Transverse colon (tissue), 4 donors: ENCODE measurements at regions not wholly inside any gene's neighbourhood (a gene's known extent, or its start where the extent isn't known, plus 50 kb on each side); places are given as distances from the start of the nearest gene placed in this dataset.

ENCODE experiments used
- DNase-seq: peaks from one replicate; pipeline ENCODE4 v3.0.0-alpha.2; 2019
- H3K27ac ChIP-seq, 4 donors: fragments of 200-600 bp; sonication (generic); 2 replicates each; pipeline ENCODE4 v1.5.1; 2016 to 2018; ENCODE audit warnings: inconsistent platforms in 4 of 4
- H3K27me3 ChIP-seq: fragments of 200-600 bp; sonication (generic); 2 replicates; pipeline ENCODE4 v1.5.1; 2017; ENCODE audit warnings: inconsistent platforms
- H3K36me3 ChIP-seq, 4 donors: fragments of 200-600 bp; sonication (generic); 2 replicates each; pipeline ENCODE4 v1.5.1; 2017 to 2019; ENCODE audit warnings: inconsistent platforms in 4 of 4
- H3K4me1 ChIP-seq, 4 donors: fragments of 200-600 bp; sonication (generic); 2 replicates each; pipeline ENCODE4 v1.5.1; 2017 to 2020; ENCODE audit warnings: inconsistent platforms in 4 of 4
- H3K4me3 ChIP-seq, 4 donors: fragments of 200-600 bp; sonication (generic); 1 replicate in 1 of 4; 2 replicates in 3 of 4; pipeline versions ENCODE4 v1.5.1 to v1.6.1; 2017 to 2019; ENCODE audit warnings: inconsistent platforms in 4 of 4
- H3K9me3 ChIP-seq, 2 donors: fragments of 200-600 bp; sonication (generic); 2 replicates each; pipeline ENCODE4 v1.5.1; 2017 to 2019; ENCODE audit warnings: inconsistent platforms in 2 of 2
- EP300 ChIP-seq: sonication (generic); formaldehyde crosslinking; IDR thresholded peaks from one replicate; pipeline ENCODE4 v1.6.1; 2017; ENCODE audit warnings: antibody characterized with exemption, low read depth
- POLR2A ChIP-seq: fragments of 450-650 bp; IDR thresholded peaks from one replicate; pipeline ENCODE4 v1.6.1; 2016; ENCODE audit warnings: antibody characterized with exemption, mild to moderate bottlenecking, moderate library complexity
- POLR2AphosphoS5 ChIP-seq, 3 donors: sonication (generic); formaldehyde crosslinking; IDR thresholded peaks; one replicate each; pipeline ENCODE4 v1.6.1; 2016; ENCODE audit warnings: antibody characterized with exemption in 3 of 3
- WGBS, 2 donors: methylation state at CpG; one replicate each; pipeline ENCODE4 v1.1.5; 2018; ENCODE audit warnings: low coverage in 1 of 2; 5-methylcytosine and 5-hydroxymethylcytosine counted together
- in situ Hi-C, 4 donors: fragments of 200-750 bp; cut with MboI; loops; one replicate each; pipeline versions ENCODE4 v1.15.0 to v1.15.1; 2017; ENCODE audit warnings: low sequenced_read_pairs in 3 of 4, low pct_ligation_motif_present in 1 of 4, low pct_unique_long_range_greater_than_20kb in 1 of 4
- intact Hi-C: fragments of 100-400 bp; cut with DNase I; formaldehyde crosslinking; loops from one replicate; pipeline ENCODE4 v1.15.1; 2023; ENCODE audit warnings: low total_unique reads
- TF ChIP-seq, protein P1 (sequence below), 5 experiments: fragments of 200-600 bp in 3 of 5; fragments of 450-650 bp in 2 of 5; sonication (generic) in 3 of 5; IDR thresholded peaks; 1 replicate in 2 of 5; 2 replicates in 3 of 5; pipeline ENCODE4 v1.5.1; 2016 to 2017; ENCODE audit warnings: antibody characterized with exemption in 5 of 5, inconsistent platforms in 3 of 5, mild to moderate bottlenecking in 2 of 5, moderate library complexity in 1 of 5

DNA sequence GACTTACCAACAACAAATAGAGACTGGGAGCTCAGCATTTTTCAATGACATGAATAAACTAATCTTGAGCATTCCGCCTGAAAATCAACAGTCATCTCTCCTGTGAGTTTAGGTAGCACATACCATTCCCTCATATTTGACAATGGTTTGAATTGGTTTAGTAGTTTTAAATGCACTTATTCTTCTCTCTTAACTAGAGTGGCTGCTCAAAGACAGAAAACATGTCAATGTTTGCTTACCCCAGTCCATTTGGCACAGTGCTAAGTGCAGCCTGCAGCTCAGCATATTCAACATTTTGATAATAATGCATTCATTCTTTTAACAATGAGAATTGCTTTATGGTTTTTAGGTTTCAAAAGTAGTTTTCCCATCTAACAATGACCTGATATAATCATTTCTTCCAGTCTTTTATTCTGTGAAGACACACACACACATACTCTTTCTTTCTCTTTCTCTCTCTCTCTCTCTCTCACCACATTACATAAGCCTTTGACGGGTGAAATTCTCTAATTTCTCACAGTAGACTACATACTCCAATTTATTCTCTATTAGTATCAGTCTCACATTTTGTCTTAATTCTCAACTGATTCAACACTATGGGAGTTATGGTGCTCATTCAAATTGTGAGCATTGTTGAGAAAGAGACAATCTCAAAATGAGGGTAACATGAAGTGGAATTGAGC is 432.3 kb downstream of the LRRIQ3 start:
- Histone ChIP-seq H3K27me3 (no peaks in the 10 kb centered on the region), H3K36me3 (no peaks in the 10 kb centered on the region), H3K4me3 (no peak overlapping the region), H3K27ac (no peak overlapping the region), H3K4me1 (no peaks in the 10 kb centered on the region), H3K9me3 (no peaks in the 10 kb centered on the region)
- in situ Hi-C loops: no loop called here
- 55 to 65% methylated on average over 2 of the region's 2 CpGs for WGBS, 2 donors
- intact Hi-C loops: no loop called here
- TF ChIP-seq POLR2A (no peak), EP300 (no peak), POLR2AphosphoS5 (IDR thresholded peaks at IDR 0.05) (no peak)
- TF ChIP-seq, protein P1, sequence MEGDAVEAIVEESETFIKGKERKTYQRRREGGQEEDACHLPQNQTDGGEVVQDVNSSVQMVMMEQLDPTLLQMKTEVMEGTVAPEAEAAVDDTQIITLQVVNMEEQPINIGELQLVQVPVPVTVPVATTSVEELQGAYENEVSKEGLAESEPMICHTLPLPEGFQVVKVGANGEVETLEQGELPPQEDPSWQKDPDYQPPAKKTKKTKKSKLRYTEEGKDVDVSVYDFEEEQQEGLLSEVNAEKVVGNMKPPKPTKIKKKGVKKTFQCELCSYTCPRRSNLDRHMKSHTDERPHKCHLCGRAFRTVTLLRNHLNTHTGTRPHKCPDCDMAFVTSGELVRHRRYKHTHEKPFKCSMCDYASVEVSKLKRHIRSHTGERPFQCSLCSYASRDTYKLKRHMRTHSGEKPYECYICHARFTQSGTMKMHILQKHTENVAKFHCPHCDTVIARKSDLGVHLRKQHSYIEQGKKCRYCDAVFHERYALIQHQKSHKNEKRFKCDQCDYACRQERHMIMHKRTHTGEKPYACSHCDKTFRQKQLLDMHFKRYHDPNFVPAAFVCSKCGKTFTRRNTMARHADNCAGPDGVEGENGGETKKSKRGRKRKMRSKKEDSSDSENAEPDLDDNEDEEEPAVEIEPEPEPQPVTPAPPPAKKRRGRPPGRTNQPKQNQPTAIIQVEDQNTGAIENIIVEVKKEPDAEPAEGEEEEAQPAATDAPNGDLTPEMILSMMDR (IDR thresholded peaks at IDR 0.05): no peak
- DNase-seq: no peak

DNA sequence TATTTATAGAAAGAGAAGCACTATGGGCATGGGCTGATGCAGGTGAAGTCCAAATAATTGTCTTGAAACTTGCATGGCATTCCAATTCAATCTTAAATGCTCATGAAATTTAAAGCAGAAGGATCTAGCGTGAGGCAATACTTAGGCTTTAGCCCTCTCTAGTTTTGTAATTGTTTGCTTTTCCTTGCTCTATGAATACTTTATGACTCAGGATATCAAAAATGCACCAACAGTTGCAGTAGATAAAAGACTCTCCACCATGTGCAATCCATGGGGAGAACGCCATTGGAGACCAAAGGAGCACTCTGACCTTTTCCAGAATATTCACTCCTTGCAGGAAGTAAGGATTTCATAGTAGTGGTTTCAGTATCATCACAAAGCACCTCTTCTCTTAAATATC is 436.4 kb downstream of the LRRIQ3 start:
- Histone ChIP-seq H3K36me3 (no peaks in the 10 kb centered on the region), H3K9me3 (no peaks in the 10 kb centered on the region), H3K4me3 (no peak overlapping the region), H3K27me3 (no peaks in the 10 kb centered on the region), H3K27ac (no peak overlapping the region), H3K4me1 (no peaks in the 10 kb centered on the region)
- intact Hi-C loops: no loop called here
- in situ Hi-C loops: no loop called here
- DNase-seq: no peak
- TF ChIP-seq POLR2A (no peak), EP300 (no peak), POLR2AphosphoS5 (IDR thresholded peaks at IDR 0.05) (no peak)
- TF ChIP-seq, protein P1 (IDR thresholded peaks at IDR 0.05): no peak
- 76 to 88% methylated on average over 2 of the region's 2 CpGs for WGBS, 2 donors

DNA sequence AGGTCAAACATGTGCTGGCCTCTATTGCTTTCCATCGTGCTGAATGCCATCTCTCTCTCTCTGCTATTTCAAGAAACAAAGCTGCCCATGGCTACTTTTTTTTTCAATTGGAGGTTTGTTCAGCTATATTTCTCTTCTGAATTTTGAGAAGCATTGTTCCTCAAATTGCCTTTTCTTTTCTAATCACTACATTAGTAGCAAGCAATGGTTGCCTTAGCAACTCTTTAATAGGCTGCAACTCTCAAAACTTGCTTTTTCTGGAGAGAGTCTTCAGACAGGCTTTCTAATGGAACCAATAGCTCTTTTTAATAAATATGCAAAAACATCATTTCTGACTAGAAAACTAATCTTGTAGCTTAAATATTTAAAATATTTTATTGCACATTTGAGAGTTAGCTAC is 439.0 kb downstream of the LRRIQ3 start:
- intact Hi-C loops (no loop called here), in situ Hi-C loops (no loop called here)
- WGBS, 2 donors: 36 to 43% methylated on average over 1 of the region's 1 CpG
- H3K36me3 ChIP-seq: no peaks in the 10 kb centered on the region
- H3K27me3 ChIP-seq: no peaks in the 10 kb centered on the region
- H3K4me3 ChIP-seq: no peak overlapping the region
- no peak overlapping the region for H3K27ac ChIP-seq
- no peak for DNase-seq
- H3K9me3 ChIP-seq: no peaks in the 10 kb centered on the region
- no peaks in the 10 kb centered on the region for H3K4me1 ChIP-seq
- TF ChIP-seq EP300 (no peak), POLR2AphosphoS5 (IDR thresholded peaks at IDR 0.05) (no peak), POLR2A (no peak)
- TF ChIP-seq, protein P1 (IDR thresholded peaks at IDR 0.05): no peak

DNA sequence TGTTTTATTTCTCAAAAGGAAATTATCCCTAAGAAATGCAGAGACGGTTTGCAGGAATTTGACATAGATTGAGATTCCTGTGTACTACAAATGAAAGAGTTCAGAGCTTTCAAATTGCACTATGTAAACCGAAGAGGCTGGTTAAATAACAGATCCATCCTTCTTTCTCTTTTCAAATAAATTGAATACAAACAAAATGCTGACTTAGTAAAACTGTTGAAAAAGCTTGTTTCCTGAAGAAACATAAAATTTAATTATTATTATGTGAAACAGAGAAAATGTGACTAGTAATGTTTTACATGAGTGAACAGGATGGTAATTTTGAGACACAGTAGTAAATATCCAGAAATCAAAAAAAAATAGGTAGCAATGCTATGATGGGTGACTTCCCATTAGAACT is 441.2 kb downstream of the LRRIQ3 start:
- in situ Hi-C loops (no loop called here), intact Hi-C loops (no loop called here)
- Histone ChIP-seq H3K4me1 (no peaks in the 10 kb centered on the region), H3K9me3 (no peaks in the 10 kb centered on the region), H3K27ac (no peak overlapping the region), H3K36me3 (no peaks in the 10 kb centered on the region), H3K4me3 (no peak overlapping the region), H3K27me3 (no peaks in the 10 kb centered on the region)
- DNase-seq: no peak
- TF ChIP-seq, protein P1 (IDR thresholded peaks at IDR 0.05): no peak
- 55 to 64% methylated on average over 2 of the region's 2 CpGs for WGBS, 2 donors
